Stimulated activated CD4-positive, alpha-beta T cell treated with anti-CD3 and anti-CD28 coated beads, Interleukin-15, amount 100 ng/mL, for 48 hours (primary cell): ENCODE measurements at regions not wholly inside any gene's neighbourhood (a gene's known extent, or its start where the extent isn't known, plus 50 kb on each side); places are given as distances from the start of the nearest gene placed in this dataset.
"Not testable (repeated sequence)": the region's sequence is repeated elsewhere in the genome, so short reads cannot be mapped to it uniquely, and the experiment has no call there.

Experiments
- DNase-seq, 2 donors: peaks; one replicate each; pipeline ENCODE4 v3.0.0-alpha.2; 2020; ENCODE audit warnings: low read depth in 2 of 2

GRCh38 chr4:123537906-123538402 is 141.4 kb downstream of the SPRY1 start:
- not testable (repeated sequence) for DNase-seq

GRCh38 chr4:123545667-123546572 is 149.3 kb downstream of the SPRY1 start:
- DNase-seq: no peak

- no peak for DNase-seq
Observed at GRCh38 chr4:123546573-123547060, 150.0 kb downstream of the SPRY1 start.

GRCh38 chr4:123547216-123548165 is 150.9 kb downstream of the SPRY1 start:
- DNase-seq: no peak

GRCh38 chr4:123553279-123553678 is 156.7 kb downstream of the SPRY1 start:
- DNase-seq: no peak

GRCh38 chr4:123553733-123554637 is 157.4 kb downstream of the SPRY1 start:
- DNase-seq: no peak

- DNase-seq: no peak
Observed at GRCh38 chr4:123554801-123555232, 158.2 kb downstream of the SPRY1 start.

- DNase-seq: no peak
Observed at GRCh38 chr4:123555233-123555806, 158.7 kb downstream of the SPRY1 start.

GRCh38 chr4:123555807-123556273 is 159.2 kb downstream of the SPRY1 start:
- no peak for DNase-seq

GRCh38 chr4:123556526-123556925 is 159.9 kb downstream of the SPRY1 start:
- DNase-seq: no peak

- no peak for DNase-seq
Observed at GRCh38 chr4:123557857-123558536, 161.4 kb downstream of the SPRY1 start.

GRCh38 chr4:123558865-123559264 is 162.3 kb downstream of the SPRY1 start:
- DNase-seq: no peak

- DNase-seq: no peak
Observed at GRCh38 chr4:123559955-123560871, 163.6 kb downstream of the SPRY1 start.

- no peak for DNase-seq
Observed at GRCh38 chr4:123561525-123561924, 164.9 kb downstream of the SPRY1 start.

- DNase-seq: no peak
Observed at GRCh38 chr4:123562994-123563750, 166.6 kb downstream of the SPRY1 start.

GRCh38 chr4:123564758-123565346 is 168.3 kb downstream of the SPRY1 start:
- DNase-seq: peak; percentile 11 to 30

- DNase-seq: no peak
Observed at GRCh38 chr4:123568936-123569335, 172.3 kb downstream of the SPRY1 start.

- no peak for DNase-seq
Observed at GRCh38 chr4:123569541-123569940, 172.9 kb downstream of the SPRY1 start.
